Fibroblast of lung (primary cell): ENCODE measurements at regions not wholly inside any gene's neighbourhood (a gene's known extent, or its start where the extent isn't known, plus 50 kb on each side); places are given as distances from the start of the nearest gene placed in this dataset.
A peak's percentile ranks its signal among the peaks of the same experiment; 100 is the strongest.
"Not testable (repeated sequence)": the region's sequence is repeated elsewhere in the genome, so short reads cannot be mapped to it uniquely, and the experiment has no call there.

Source experiments
- DNase-seq, 2 donors: peaks; one replicate each; pipeline versions ENCODE4 v3.0.0 to v3.0.0-alpha.2; 2010; ENCODE audit warnings: low read depth in 2 of 2
- H2AFZ ChIP-seq: 2 replicates; pipeline ENCODE4 v1.5.1; 2012; ENCODE audit warnings: low read length, control low read depth, inconsistent platforms
- H3K27ac ChIP-seq: 2 replicates; pipeline ENCODE4 v1.5.1; 2011; ENCODE audit warnings: low read length, control low read depth; ENCODE audit not compliant: insufficient read depth
- H3K27me3 ChIP-seq: 2 replicates; pipeline ENCODE4 v1.5.1; 2011; ENCODE audit warnings: mild to moderate bottlenecking, low read length; ENCODE audit not compliant: control insufficient read depth, insufficient read depth
- H3K36me3 ChIP-seq: 2 replicates; pipeline ENCODE4 v1.5.1; 2011; ENCODE audit warnings: low read length; ENCODE audit not compliant: control insufficient read depth, insufficient read depth
- H3K4me1 ChIP-seq: 2 replicates; pipeline ENCODE4 v1.5.1; 2011; ENCODE audit warnings: low read length; ENCODE audit not compliant: control insufficient read depth, insufficient read depth; ENCODE audit errors: extremely low read depth
- H3K4me2 ChIP-seq: 2 replicates; pipeline ENCODE4 v1.5.1; 2011; ENCODE audit warnings: low read length, control low read depth; ENCODE audit not compliant: insufficient read depth; ENCODE audit errors: extremely low read depth
- H3K4me3 ChIP-seq, 4 experiments: fragments of 200-600 bp in 1 of 4; sonication (generic) in 1 of 4; replicated peaks in 1 of 4; 2 replicates each; pipeline ENCODE4 v1.5.1; 2011 to 2016; ENCODE audit warnings: low read length in 4 of 4, low read depth in 3 of 4, mild to moderate bottlenecking in 3 of 4, control low read depth in 2 of 4, inconsistent platforms in 1 of 4, mixed read lengths in 1 of 4; ENCODE audit not compliant: insufficient read depth in 1 of 4; ENCODE audit errors: control extremely low read depth in 1 of 4
- H3K79me2 ChIP-seq: 2 replicates; pipeline ENCODE4 v1.5.1; 2012; ENCODE audit warnings: mild to moderate bottlenecking, low read length, inconsistent platforms; ENCODE audit not compliant: control insufficient read depth, insufficient read depth
- H3K9ac ChIP-seq: 2 replicates; pipeline ENCODE4 v1.5.1; 2011; ENCODE audit warnings: mild to moderate bottlenecking, low read length, control low read depth; ENCODE audit not compliant: insufficient read depth
- H3K9me3 ChIP-seq: 2 replicates; pipeline ENCODE4 v1.5.1; 2012; ENCODE audit warnings: low read depth, low read length; ENCODE audit not compliant: control insufficient read depth, insufficient read depth
- H4K20me1 ChIP-seq: 2 replicates; pipeline ENCODE4 v1.5.1; 2011; ENCODE audit warnings: low read length; ENCODE audit not compliant: control insufficient read depth, insufficient read depth; ENCODE audit errors: extremely low read depth
- CTCF ChIP-seq, 2 donors: IDR thresholded peaks in 1 of 2; conservative IDR thresholded peaks in 1 of 2; 1 replicate in 1 of 2; 2 replicates in 1 of 2; pipeline ENCODE4 v1.5.1; 2011 to 2012; ENCODE audit warnings: low read length in 2 of 2, control low read depth in 1 of 2, inconsistent platforms in 1 of 2, low read depth in 1 of 2, mild to moderate bottlenecking in 1 of 2
- EZH2 ChIP-seq: IDR thresholded peaks from 2 replicates; pipeline ENCODE4 v1.5.1; 2012; ENCODE audit warnings: low read length, control low read depth, mild to moderate bottlenecking; ENCODE audit errors: missing control alignments

GRCh38 chr7:13725591-13725990 is 263.9 kb downstream of the ETV1 start:
- Histone ChIP-seq H3K4me2 (no peak overlapping the region), H3K27me3 (no peaks in the 10 kb centered on the region), H3K4me3 (no peak overlapping the region), H3K36me3 (no peaks in the 10 kb centered on the region), H3K79me2 (no peaks in the 10 kb centered on the region), H2AFZ (no peak overlapping the region), H3K4me1 (no peaks in the 10 kb centered on the region), H4K20me1 (no peaks in the 10 kb centered on the region), H3K9me3 (no peaks in the 10 kb centered on the region), H3K9ac (no peak overlapping the region), H3K27ac (no peak overlapping the region)
- DNase-seq: peak in 1 of 2 donors; percentile 22
- no peak for TF ChIP-seq EZH2
- peak in 1 of 2 donors; percentile 9 for TF ChIP-seq CTCF (conservative IDR thresholded peaks at IDR 0.05 in 1 of 2, IDR thresholded peaks at IDR 0.05 in 1 of 2; ENCODE audit: low read depth in 1 of 2, low read length in 2 of 2)

GRCh38 chr7:13727279-13727678 is 262.2 kb downstream of the ETV1 start:
- Histone ChIP-seq H3K4me1 (no peaks in the 10 kb centered on the region), H3K4me2 (no peak overlapping the region), H3K27ac (no peak overlapping the region), H3K4me3 (no peak overlapping the region), H3K27me3 (no peaks in the 10 kb centered on the region), H2AFZ (no peak overlapping the region), H3K9ac (no peak overlapping the region), H4K20me1 (no peaks in the 10 kb centered on the region), H3K79me2 (no peaks in the 10 kb centered on the region), H3K9me3 (no peaks in the 10 kb centered on the region), H3K36me3 (no peaks in the 10 kb centered on the region)
- no peak for TF ChIP-seq CTCF (conservative IDR thresholded peaks at IDR 0.05 in 1 of 2, IDR thresholded peaks at IDR 0.05 in 1 of 2; ENCODE audit: low read depth in 1 of 2, low read length in 2 of 2)
- TF ChIP-seq EZH2: no peak
- DNase-seq: peak in 1 of 2 donors; percentile 19

- TF ChIP-seq EZH2: no peak
- Histone ChIP-seq H3K79me2 (no peaks in the 10 kb centered on the region), H3K4me3 (no peak overlapping the region), H3K27ac (no peak overlapping the region), H2AFZ (no peak overlapping the region), H3K27me3 (no peaks in the 10 kb centered on the region), H3K9ac (no peak overlapping the region), H4K20me1 (no peaks in the 10 kb centered on the region), H3K9me3 (no peaks in the 10 kb centered on the region), H3K36me3 (no peaks in the 10 kb centered on the region), H3K4me2 (no peak overlapping the region), H3K4me1 (no peaks in the 10 kb centered on the region)
- DNase-seq: no peak
Measured at GRCh38 chr7:13727751-13728150, 261.7 kb downstream of the ETV1 start.

GRCh38 chr7:13728430-13728829 is 261.0 kb downstream of the ETV1 start:
- H3K27me3 ChIP-seq, H3K4me1 ChIP-seq, H4K20me1 ChIP-seq, H3K27ac ChIP-seq, H3K4me3 ChIP-seq, H2AFZ ChIP-seq, H3K4me2 ChIP-seq, H3K9me3 ChIP-seq, H3K36me3 ChIP-seq, H3K9ac ChIP-seq, DNase-seq, H3K79me2 ChIP-seq: not testable (repeated sequence)
